ENCODE measurements at regions not wholly inside any gene's neighbourhood (a gene's known extent, or its start where the extent isn't known, plus 50 kb on each side); places are given as distances from the start of the nearest gene placed in this dataset.

DNA sequence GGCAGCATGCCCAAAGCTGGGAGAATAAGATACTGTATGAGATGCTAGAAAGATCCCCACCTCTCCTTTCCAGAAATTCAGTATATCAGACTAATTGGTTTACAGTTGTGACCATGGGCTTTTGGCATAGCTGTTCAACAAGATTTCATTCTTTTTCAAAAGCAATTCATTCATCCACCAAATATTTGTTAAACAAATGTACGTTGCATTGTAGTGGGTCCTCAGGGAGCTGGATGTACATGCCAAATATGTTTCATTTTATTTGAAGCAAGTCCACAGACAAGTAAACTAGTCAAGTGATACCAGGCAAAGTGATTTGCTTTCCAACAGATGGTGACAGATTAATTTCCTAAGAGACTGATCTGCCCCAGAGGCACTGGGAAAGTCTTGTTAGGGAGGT, 85.8 kb upstream of the ESR1 start:
- H3K36me3 ChIP-seq, result no peaks in the 10 kb centered on the region
- DNase-seq, result no peak
- H3K27ac ChIP-seq, result no peak overlapping the region
- TF ChIP-seq EP300 (IDR thresholded peaks at IDR 0.05), result no peak
- TF ChIP-seq POLR2AphosphoS5 (IDR thresholded peaks at IDR 0.05), result no peak
- no peak for TF ChIP-seq POLR2A (IDR thresholded peaks at IDR 0.05)
- TF ChIP-seq CTCF (IDR thresholded peaks at IDR 0.05), result no peak
- peaks cover 0 to 4% (median 0%) of the 10 kb centered on the region in 3 donors for H3K27me3 ChIP-seq
- H3K4me1 ChIP-seq, result peaks cover 0 to under 1% (median 0%) of the 10 kb centered on the region in 4 donors
- intact Hi-C loops (cut with DNase I; ENCODE audit: low total_unique reads), result no loop called here
- no peak overlapping the region for H3K4me3 ChIP-seq
- H3K9me3 ChIP-seq, result no peaks in the 10 kb centered on the region
- WGBS, 5 donors, result 36 to 62% (median 49%) methylated on average over 1 of the region's 1 CpG

DNA sequence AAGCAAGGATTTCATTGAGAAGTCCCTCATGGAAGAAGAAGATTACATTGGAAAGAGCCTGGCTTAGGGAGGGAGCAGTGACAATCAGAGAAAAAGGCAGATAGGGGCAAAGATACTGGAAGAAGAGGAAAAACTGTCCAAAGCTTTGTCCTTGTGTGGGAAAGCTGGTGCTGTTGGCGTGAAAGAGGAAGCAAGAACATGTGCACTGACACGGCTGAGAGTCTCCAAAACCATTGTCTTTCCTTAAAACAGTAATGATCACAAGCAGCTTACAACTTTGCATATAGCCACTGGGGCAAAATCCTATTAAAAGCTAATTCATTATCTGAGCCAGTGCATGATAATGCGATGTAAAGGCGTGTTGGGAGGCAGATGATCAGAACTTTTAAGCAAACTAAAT, 85.1 kb upstream of the ESR1 start:
- no peak overlapping the region for H3K4me3 ChIP-seq
- WGBS, 5 donors, result 78 to 88% (median 81%) methylated on average over 4 of the region's 4 CpGs
- no peaks in the 10 kb centered on the region for H3K27me3 ChIP-seq
- no peaks in the 10 kb centered on the region for H3K36me3 ChIP-seq
- no peaks in the 10 kb centered on the region for H3K9me3 ChIP-seq
- intact Hi-C loops (cut with DNase I; ENCODE audit: low total_unique reads), result no loop called here
- TF ChIP-seq POLR2A (IDR thresholded peaks at IDR 0.05), result no peak
- no peak for DNase-seq
- no peaks in the 10 kb centered on the region for H3K4me1 ChIP-seq
- H3K27ac ChIP-seq, result no peak overlapping the region

GRCh38 chr6:151723152-151723551, 84.3 kb upstream of the ESR1 start:
- no peak overlapping the region for H3K4me3 ChIP-seq
- H3K27me3 ChIP-seq, result no peaks in the 10 kb centered on the region
- TF ChIP-seq POLR2AphosphoS5 (IDR thresholded peaks at IDR 0.05) (no peak), EP300 (IDR thresholded peaks at IDR 0.05) (no peak), CTCF (IDR thresholded peaks at IDR 0.05) (no peak), POLR2A (IDR thresholded peaks at IDR 0.05) (no peak)
- no peaks in the 10 kb centered on the region for H3K4me1 ChIP-seq
- H3K36me3 ChIP-seq, result no peaks in the 10 kb centered on the region
- intact Hi-C loops (cut with DNase I; ENCODE audit: low total_unique reads), result no loop called here
- 28 to 42% (median 32%) methylated on average over 1 of the region's 1 CpG for WGBS, 5 donors
- peak in 1 of 2 donors; percentile 22 for DNase-seq
- H3K9me3 ChIP-seq, result no peaks in the 10 kb centered on the region
- H3K27ac ChIP-seq, result no peak overlapping the region

DNA sequence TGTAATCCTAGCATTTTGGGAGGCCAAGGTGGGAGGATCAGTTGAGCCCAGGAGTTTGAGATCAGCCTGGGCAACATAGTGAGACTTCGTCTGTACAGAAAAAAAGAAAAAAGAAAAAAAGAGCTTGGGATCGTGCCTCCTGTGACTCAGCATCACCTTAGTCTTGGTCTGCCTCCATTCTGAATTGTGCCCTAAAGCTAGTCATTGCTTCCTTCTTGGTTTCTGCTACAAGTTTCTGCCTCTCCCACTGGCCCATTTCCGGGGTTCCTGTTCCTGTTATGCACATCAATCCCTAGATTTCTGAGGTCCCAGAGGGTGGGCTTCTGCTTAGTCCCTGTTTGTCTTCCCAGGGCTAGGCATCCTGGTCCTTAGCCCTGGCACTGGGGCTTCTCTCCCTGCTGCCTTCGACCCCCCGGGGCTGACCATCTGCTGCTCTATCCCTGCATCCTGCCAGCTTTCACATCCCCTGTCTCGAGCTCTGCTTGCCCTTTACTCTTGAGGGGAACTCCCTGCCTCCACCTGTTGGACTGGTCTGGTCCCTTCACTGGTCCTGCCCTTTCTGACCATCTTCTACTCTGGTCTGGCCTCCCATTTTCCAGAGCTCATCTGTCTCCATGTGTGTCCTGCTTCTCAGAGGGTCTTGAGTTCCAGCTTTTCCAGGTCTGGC, 77.5 kb upstream of the ESR1 start:
- Histone ChIP-seq H3K4me3 (no peak overlapping the region), H3K9me3 (peaks cover 0 to 14% (median 6%) of the 10 kb centered on the region in 4 donors), H3K27me3 (no peaks in the 10 kb centered on the region), H3K4me1 (no peaks in the 10 kb centered on the region), H3K27ac (no peak overlapping the region), H3K36me3 (no peaks in the 10 kb centered on the region)
- DNase-seq, result no peak
- intact Hi-C loops (cut with DNase I; ENCODE audit: low total_unique reads), result no loop called here
- TF ChIP-seq EP300 (IDR thresholded peaks at IDR 0.05) (no peak), POLR2A (IDR thresholded peaks at IDR 0.05) (no peak), POLR2AphosphoS5 (IDR thresholded peaks at IDR 0.05) (no peak), CTCF (IDR thresholded peaks at IDR 0.05) (no peak)
- WGBS, 5 donors, result 71 to 80% (median 73%) methylated on average over 6 of the region's 6 CpGs

DNA sequence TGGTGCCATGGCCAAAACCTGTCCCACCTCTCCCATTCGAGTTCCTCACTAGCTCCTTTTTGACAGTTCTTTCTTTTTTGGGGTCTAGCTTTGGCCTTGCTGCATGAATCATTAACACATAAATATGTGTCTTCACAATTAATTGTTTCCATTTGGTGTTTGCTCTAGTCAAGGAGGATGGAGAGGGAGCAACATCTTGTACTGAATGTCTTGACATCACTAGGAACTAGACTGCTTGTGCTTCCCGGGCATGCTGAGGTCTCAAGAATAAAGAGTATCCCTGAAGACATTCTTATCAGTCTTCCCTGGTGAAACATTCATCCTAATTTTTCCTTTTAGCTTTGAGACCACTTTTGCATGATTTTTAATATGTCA, 77.0 kb upstream of the ESR1 start:
- Histone ChIP-seq H3K36me3 (no peaks in the 10 kb centered on the region), H3K4me3 (no peak overlapping the region), H3K27ac (no peak overlapping the region), H3K27me3 (no peaks in the 10 kb centered on the region), H3K4me1 (no peaks in the 10 kb centered on the region), H3K9me3 (peaks cover 0 to 14% (median 6%) of the 10 kb centered on the region in 4 donors)
- WGBS, 5 donors, result 78 to 87% (median 84%) methylated on average over 2 of the region's 2 CpGs
- no peak for TF ChIP-seq EP300 (IDR thresholded peaks at IDR 0.05)
- no peak for TF ChIP-seq CTCF (IDR thresholded peaks at IDR 0.05)
- no peak for TF ChIP-seq POLR2AphosphoS5 (IDR thresholded peaks at IDR 0.05)
- no peak for TF ChIP-seq POLR2A (IDR thresholded peaks at IDR 0.05)
- intact Hi-C loops (cut with DNase I; ENCODE audit: low total_unique reads), result no loop called here
- DNase-seq, result no peak

Measured in stomach (tissue), 8 donors.